ENCODE measurements at regions not wholly inside any gene's neighbourhood (a gene's known extent, or its start where the extent isn't known, plus 50 kb on each side); places are given as distances from the start of the nearest gene placed in this dataset.

- TF ChIP-seq EZH2 (IDR thresholded peaks at IDR 0.05; ENCODE audit: borderline replicate concordance, insufficient read depth, low read depth, low read length, poor library complexity, severe bottlenecking) (no peak), CTCF (IDR thresholded peaks at IDR 0.05) (no peak)
Observed at GRCh38 chr5:74988273-74988983, 63.9 kb downstream of the GCNT4 start.
